Hippocampal formation (tissue), 2 donors: ENCODE measurements at regions not wholly inside any gene's neighbourhood (a gene's known extent, or its start where the extent isn't known, plus 50 kb on each side); places are given as distances from the start of the nearest gene placed in this dataset.
"Not testable (repeated sequence)": the region's sequence is repeated elsewhere in the genome, so short reads cannot be mapped to it uniquely, and the experiment has no call there.

Experiments
- DNase-seq, 2 donors: peaks; one replicate each; lab custom pipeline; 2025; lab: John Stamatoyannopoulos, UW

GRCh38 chr1:228941666-228942065 lies 206.4 kb downstream of the RHOU start:
- no peak for DNase-seq

GRCh38 chr1:228943436-228943835 lies 208.2 kb downstream of the RHOU start:
- no peak for DNase-seq

- DNase-seq: no peak
Observed at GRCh38 chr1:228944296-228944695, 209.0 kb downstream of the RHOU start.

GRCh38 chr1:228944935-228945371 lies 209.7 kb downstream of the RHOU start:
- no peak for DNase-seq

- DNase-seq: no peak
Observed at GRCh38 chr1:228945885-228946284, 210.6 kb downstream of the RHOU start.

- DNase-seq: not testable (repeated sequence)
Observed at GRCh38 chr1:228949617-228950016, 214.3 kb downstream of the RHOU start.

- no peak for DNase-seq
Observed at GRCh38 chr1:228953207-228953606, 217.9 kb downstream of the RHOU start.

GRCh38 chr1:228953808-228954207 lies 218.5 kb downstream of the RHOU start:
- peak; percentile 51 to 79 for DNase-seq

GRCh38 chr1:228955691-228956090 lies 220.4 kb downstream of the RHOU start:
- DNase-seq: no peak

- no peak for DNase-seq
Observed at GRCh38 chr1:228956864-228957263, 221.6 kb downstream of the RHOU start.

GRCh38 chr1:228957535-228957934 lies 222.3 kb downstream of the RHOU start:
- no peak for DNase-seq

- no peak for DNase-seq
Observed at GRCh38 chr1:228958121-228958520, 222.8 kb downstream of the RHOU start.

GRCh38 chr1:228958741-228959140 lies 223.5 kb downstream of the RHOU start:
- DNase-seq: no peak

GRCh38 chr1:228960705-228961104 lies 225.4 kb downstream of the RHOU start:
- DNase-seq: no peak

- no peak for DNase-seq
Observed at GRCh38 chr1:228961511-228961910, 226.2 kb downstream of the RHOU start.

GRCh38 chr1:228963795-228964177 lies 228.5 kb downstream of the RHOU start:
- no peak for DNase-seq

- DNase-seq: no peak
Observed at GRCh38 chr1:228964178-228965089, 229.2 kb downstream of the RHOU start.

GRCh38 chr1:228968891-228969606 lies 233.8 kb downstream of the RHOU start:
- peak in 1 of 2 donors; percentile 35 for DNase-seq

- DNase-seq: no peak
Observed at GRCh38 chr1:228969953-228970800, 234.9 kb downstream of the RHOU start.

- DNase-seq: no peak
Observed at GRCh38 chr1:228972576-228972975, 237.3 kb downstream of the RHOU start.

GRCh38 chr1:228974273-228974672 lies 239.0 kb downstream of the RHOU start:
- no peak for DNase-seq
